HG02678 (cell line): ENCODE measurements at regions not wholly inside any gene's neighbourhood (a gene's known extent, or its start where the extent isn't known, plus 50 kb on each side); places are given as distances from the start of the nearest gene placed in this dataset.

Source experiments
- ATAC-seq: cut with Tn5 transposase; IDR thresholded peaks from one replicate; pipeline ENCODE4 v1.9.1; 2021; ENCODE audit warnings: mild to moderate bottlenecking, moderate library complexity; ENCODE audit not compliant: unreplicated experiment

DNA sequence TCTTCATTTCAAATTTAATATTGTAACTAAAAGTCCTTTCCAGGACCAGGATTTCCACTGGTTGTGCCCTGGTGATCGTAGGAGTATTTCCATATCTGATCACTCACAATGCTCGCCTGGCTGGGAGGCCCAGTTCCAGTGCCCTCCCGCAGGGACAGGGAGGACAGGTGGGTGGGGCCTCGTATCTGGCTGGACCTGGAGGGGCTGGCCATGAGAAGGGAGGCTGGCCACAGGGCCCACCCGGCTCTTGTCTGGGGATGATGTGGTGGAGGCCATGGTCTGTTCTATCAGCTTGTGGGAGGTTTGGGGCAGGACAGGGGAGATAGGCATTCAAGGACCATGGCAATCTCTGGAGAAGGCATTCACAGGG lies 286.4 kb downstream of the GADD45G start:
- no peak for ATAC-seq

DNA sequence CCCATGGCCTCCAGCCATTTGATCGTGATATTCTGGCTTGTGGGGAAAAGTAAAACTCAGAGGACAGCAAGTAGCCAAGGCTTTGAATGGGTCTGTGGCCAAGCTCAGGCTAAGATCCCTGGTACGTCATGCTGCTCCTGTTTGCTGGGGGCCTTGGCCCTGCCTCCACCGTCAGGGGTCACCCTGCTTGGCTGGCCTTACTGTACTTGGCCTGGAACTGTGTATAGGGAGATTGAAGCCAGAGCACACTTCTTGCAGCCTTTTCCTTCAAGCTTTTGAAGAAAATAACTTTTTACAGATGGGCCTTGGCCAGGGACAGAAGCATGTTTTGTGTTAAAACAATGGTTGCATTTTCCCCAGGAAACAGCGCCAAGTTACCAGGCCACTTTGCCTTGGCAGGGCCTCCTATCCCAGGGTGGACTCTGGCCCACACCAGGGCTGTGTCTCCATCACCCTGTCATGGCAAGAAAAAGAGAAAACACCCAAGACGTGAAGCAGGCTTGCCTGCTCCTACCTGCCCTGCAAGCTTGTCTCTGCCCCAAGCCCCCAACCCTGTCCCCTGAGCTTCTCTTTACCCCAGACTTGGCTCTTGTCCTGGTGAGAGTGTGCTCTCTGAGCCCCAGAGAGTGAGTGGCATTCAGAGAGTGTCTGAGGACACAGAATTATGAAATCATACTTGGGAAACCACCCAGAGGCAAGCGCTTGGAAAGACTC lies 286.9 kb downstream of the GADD45G start:
- ATAC-seq: no peak

GRCh38 chr9:89892920-89893319 lies 288.1 kb downstream of the GADD45G start:
- ATAC-seq: no peak

- no peak for ATAC-seq
Measured at GRCh38 chr9:89893886-89894285, 289.1 kb downstream of the GADD45G start.

DNA sequence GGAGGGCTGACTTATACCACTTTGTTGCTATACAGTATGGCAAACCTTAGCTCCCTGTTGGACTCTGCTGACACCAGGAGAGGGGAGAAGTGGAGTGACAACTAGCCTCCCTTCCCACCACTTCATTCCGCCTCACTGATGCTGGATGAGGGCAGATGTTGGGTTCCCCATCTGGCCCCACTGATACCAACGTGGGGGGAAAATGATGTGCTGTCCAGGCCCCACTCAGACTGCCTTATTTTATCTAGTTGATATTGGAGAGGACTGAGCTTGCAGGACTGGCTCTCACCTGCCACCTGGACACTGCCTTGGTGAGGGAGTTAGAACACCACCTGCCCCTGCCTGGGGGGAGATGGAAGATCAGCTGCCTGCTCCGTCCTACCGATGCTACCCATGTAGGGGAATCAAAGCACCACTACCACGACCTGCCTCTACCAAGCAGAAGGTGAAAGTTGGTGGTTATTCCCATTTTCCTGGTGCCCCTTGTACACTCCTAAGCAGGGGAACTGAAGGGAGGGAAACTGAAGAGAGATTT lies 292.1 kb downstream of the GADD45G start:
- no peak for ATAC-seq

- no peak for ATAC-seq
Measured at GRCh38 chr9:89899573-89899972, 294.8 kb downstream of the GADD45G start.

DNA sequence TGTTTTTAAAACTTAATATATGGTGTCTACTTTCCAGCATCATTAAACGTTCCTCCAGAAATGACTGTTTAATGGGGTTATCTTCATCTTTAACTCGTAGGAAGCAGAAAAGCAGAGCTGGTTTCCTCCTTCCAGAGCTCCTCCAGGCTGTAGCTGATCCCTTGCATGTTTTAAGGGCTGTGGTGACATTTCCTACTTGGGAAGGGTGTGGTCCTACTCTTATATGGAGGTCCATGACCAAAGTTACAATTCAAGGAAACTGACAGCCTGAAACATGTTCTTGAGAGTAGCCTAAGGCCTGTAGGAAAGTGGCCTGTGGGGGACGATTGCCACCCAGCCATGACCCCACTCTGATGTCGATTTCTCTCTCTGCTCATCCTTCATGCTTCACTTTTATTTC lies 297.1 kb downstream of the GADD45G start:
- ATAC-seq: no peak

DNA sequence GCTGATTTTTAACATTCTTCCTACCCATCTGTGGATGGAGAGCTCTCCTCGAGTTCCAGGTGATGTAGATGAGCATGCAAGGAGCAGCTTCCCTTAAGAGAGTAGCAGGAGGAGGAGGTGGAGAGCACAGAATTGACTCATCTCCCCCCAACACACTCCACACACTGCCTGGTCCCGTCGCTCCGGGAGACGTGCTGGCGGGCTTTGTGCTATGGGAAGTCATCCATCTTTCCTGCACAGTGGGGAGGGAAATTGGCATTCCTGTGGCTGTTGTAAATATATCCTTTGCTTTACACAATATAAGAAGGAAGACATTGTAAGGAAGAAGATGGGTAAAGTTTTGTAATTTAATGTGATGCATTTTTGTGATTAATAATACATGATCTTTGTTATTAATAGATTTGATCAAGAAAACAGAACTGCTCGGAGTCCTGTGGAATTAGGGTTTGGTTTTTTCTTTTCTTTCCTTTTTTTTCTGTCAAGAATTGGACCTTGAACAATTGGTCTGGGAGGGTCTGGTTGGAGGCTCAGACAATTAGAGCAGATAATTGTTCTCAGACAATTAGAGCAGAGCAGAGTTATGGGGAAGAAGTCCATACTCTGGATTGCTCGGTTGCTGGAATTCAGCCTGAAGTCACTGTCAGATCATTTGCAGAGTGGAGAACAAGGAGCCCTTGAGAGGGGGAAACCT lies 297.8 kb downstream of the GADD45G start:
- no peak for ATAC-seq

- no peak for ATAC-seq
Measured at GRCh38 chr9:89903141-89903475, 298.3 kb downstream of the GADD45G start.

- no peak for ATAC-seq
Measured at GRCh38 chr9:89905606-89906338, 301.0 kb downstream of the GADD45G start.

- no peak for ATAC-seq
Measured at GRCh38 chr9:89911721-89912604, 307.2 kb downstream of the GADD45G start.

- no peak for ATAC-seq
Measured at GRCh38 chr9:89912605-89912953, 307.8 kb downstream of the GADD45G start.

DNA sequence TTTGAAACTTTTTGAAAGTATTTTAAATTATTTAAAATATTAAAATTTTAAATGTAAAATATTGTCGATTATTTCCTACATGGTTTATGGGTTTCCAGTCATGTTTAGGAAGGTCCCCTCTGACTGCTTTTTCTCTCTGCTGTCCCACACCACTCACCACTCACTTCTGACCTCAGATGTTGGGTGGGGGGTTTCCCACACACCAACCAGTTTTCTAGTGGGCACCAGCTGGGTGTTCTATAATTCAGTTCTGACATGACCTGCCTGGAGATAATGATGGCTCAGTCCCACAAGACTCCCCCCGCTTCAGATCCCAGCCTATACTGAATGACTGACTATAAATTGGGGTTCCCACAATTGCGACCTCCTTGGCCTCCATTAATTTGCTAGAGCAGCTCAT lies 310.4 kb downstream of the GADD45G start:
- ATAC-seq: no peak

- no peak for ATAC-seq
Measured at GRCh38 chr9:89916001-89916597, 311.3 kb downstream of the GADD45G start.

DNA sequence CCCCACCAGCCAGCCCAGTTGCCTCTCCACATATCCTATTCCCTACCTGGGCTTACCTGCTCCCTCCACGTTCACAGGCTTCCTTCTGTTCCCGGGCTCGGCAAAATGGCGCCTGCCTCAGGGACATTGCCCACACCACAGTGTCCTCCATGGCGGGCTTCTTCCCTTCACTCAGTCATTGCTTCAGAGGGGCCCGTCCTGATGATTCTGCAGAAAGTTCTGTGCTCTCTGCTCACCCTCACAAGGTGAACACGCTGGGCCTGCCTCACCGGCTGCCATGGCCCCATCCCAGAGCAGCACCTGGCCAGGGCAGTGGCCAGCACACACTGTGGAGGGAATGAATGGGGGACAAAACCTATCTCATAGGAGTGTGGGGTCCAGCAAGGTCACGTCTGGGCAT lies 313.0 kb downstream of the GADD45G start:
- no peak for ATAC-seq

- no peak for ATAC-seq
Measured at GRCh38 chr9:89919171-89919681, 314.4 kb downstream of the GADD45G start.

DNA sequence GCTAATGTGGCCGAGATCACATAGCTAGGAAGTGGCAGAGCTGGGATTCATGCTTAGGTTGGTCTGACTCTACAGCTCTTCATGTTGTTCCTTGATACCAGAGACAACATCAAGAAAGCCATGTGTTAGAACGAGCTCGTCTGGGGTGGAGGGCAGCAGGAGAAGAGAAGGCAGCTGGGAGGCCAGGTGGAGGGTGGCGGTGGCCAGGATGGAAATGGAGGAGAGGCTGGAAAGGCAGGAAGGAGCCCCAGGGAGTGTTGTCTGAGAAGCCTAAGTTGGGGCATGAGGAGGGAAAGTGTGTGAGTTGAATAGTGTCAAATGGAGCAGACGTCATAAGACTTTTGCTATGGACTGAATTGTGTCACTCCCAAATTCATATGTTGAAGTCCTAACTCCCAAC lies 315.3 kb downstream of the GADD45G start:
- no peak for ATAC-seq

GRCh38 chr9:89920951-89921350 lies 316.1 kb downstream of the GADD45G start:
- no peak for ATAC-seq

GRCh38 chr9:89922099-89922498 lies 317.3 kb downstream of the GADD45G start:
- ATAC-seq: no peak

GRCh38 chr9:89923174-89923573 lies 318.4 kb downstream of the GADD45G start:
- ATAC-seq: no peak
